OCI-LY7 (cell line): ENCODE measurements at regions not wholly inside any gene's neighbourhood (a gene's known extent, or its start where the extent isn't known, plus 50 kb on each side); places are given as distances from the start of the nearest gene placed in this dataset.

Experiments
- BruUV-seq: library from RNA; stranded (reverse); fragments of 400-500 nt; replicated peaks from 2 replicates; lab custom pipeline; 2021; lab: Mats Ljungman, UMichigan
- CTCF ChIA-PET: fragments of 300-600 bp; sonication (Branson Sonifier 250); formaldehyde crosslinking; loops from one replicate; lab custom pipeline; 2022; ENCODE audit warnings: antibody characterized with exemption; ENCODE audit not compliant: unreplicated experiment; lab: Charles Lee
- POLR2A ChIA-PET: fragments of 300-600 bp; sonication (Branson Sonifier 250); formaldehyde crosslinking; loops from one replicate; lab custom pipeline; 2022; ENCODE audit warnings: antibody characterized with exemption; lab: Charles Lee
- DNase-seq: peaks from one replicate; pipeline ENCODE4 v3.0.0-alpha.2; 2015; ENCODE audit warnings: low spot score
- H2AFZ ChIP-seq: fragments of 200-600 bp; sonication (generic), shearing (Covaris generic); 2 replicates; pipeline ENCODE4 v1.6.1; 2014; ENCODE audit warnings: mild to moderate bottlenecking, antibody characterized with exemption, low read length, moderate library complexity
- H3K27ac ChIP-seq: fragments of 200-600 bp; sonication (generic); 2 replicates; pipeline ENCODE4 v1.5.1; 2014; ENCODE audit warnings: mixed run types, low read depth, mild to moderate bottlenecking, moderate library complexity, low read length, inconsistent platforms; ENCODE audit not compliant: poor library complexity, severe bottlenecking
- H3K36me3 ChIP-seq: fragments of 200-600 bp; sonication (generic); 2 replicates; pipeline ENCODE4 v1.6.1; 2014; ENCODE audit warnings: mild to moderate bottlenecking, antibody characterized with exemption, low read length, moderate library complexity, mixed read lengths; ENCODE audit not compliant: insufficient read depth
- H3K4me1 ChIP-seq: fragments of 200-600 bp; sonication (generic); 2 replicates; pipeline ENCODE4 v1.5.1; 2014; ENCODE audit warnings: mild to moderate bottlenecking, low read length; ENCODE audit not compliant: insufficient read depth, poor library complexity, severe bottlenecking
- H3K4me2 ChIP-seq: fragments of 200-600 bp; sonication (generic); 2 replicates; pipeline ENCODE4 v1.6.1; 2014; ENCODE audit warnings: mild to moderate bottlenecking, low read length
- H3K4me3 ChIP-seq: fragments of 200-600 bp; sonication (generic); 2 replicates; pipeline ENCODE4 v1.5.1; 2014; ENCODE audit warnings: mild to moderate bottlenecking, low read depth, low read length; ENCODE audit not compliant: poor library complexity, severe bottlenecking
- H3K79me2 ChIP-seq: fragments of 200-600 bp; sonication (generic); 2 replicates; pipeline ENCODE4 v1.6.1; 2016; ENCODE audit warnings: low read depth, mild to moderate bottlenecking, low read length, moderate library complexity, mixed read lengths; ENCODE audit not compliant: insufficient read depth
- H3K9me2 ChIP-seq: fragments of 200-600 bp; sonication (generic); 2 replicates; pipeline ENCODE4 v1.6.1; 2016; ENCODE audit warnings: mild to moderate bottlenecking, low read length, mixed read lengths; ENCODE audit not compliant: insufficient read depth
- H3K9me3 ChIP-seq: fragments of 200-600 bp; sonication (generic); 2 replicates; pipeline ENCODE4 v1.6.1; 2014; ENCODE audit warnings: mild to moderate bottlenecking, mixed run types, low read length, mixed read lengths
- H4K20me1 ChIP-seq: fragments of 200-600 bp; sonication (generic); 2 replicates; pipeline ENCODE4 v1.6.1; 2014; ENCODE audit warnings: mild to moderate bottlenecking, antibody characterized with exemption, low read length, moderate library complexity, mixed read lengths; ENCODE audit not compliant: insufficient read depth
- CTCF ChIP-seq: fragments of 200-600 bp; sonication (generic); conservative IDR thresholded peaks from 2 replicates; pipeline ENCODE4 v1.5.1; 2014; ENCODE audit warnings: mild to moderate bottlenecking, antibody characterized with exemption, low read length, moderate library complexity, mixed read lengths
- EZH2phosphoT487 ChIP-seq: fragments of 200-600 bp; sonication (generic); IDR thresholded peaks from 2 replicates; pipeline ENCODE4 v1.6.1; 2018; ENCODE audit warnings: low read depth, borderline replicate concordance, mild to moderate bottlenecking, mixed run types, antibody characterized with exemption, low read length, moderate library complexity, mixed read lengths
- intact Hi-C: fragments of 100-400 bp; cut with micrococcal nuclease; formaldehyde crosslinking; loops from one replicate; pipeline ENCODE4 v1.10.0; 2022; ENCODE audit not compliant: unreplicated experiment

- no peaks in the 10 kb centered on the region for H3K9me2 ChIP-seq
- no peak overlapping the region for H3K4me3 ChIP-seq
- no peaks in the 10 kb centered on the region for H4K20me1 ChIP-seq
- TF ChIP-seq EZH2phosphoT487: no peak
- no TSS peak for BruUV-seq
- DNase-seq: no peak
- no peak overlapping the region for H3K27ac ChIP-seq
- ChIA-PET POLR2A (no interaction called here), CTCF (no interaction called here)
- no peaks in the 10 kb centered on the region for H3K79me2 ChIP-seq
- H2AFZ ChIP-seq: no peak overlapping the region
- intact Hi-C loops: no loop called here
- no peaks in the 10 kb centered on the region for H3K9me3 ChIP-seq
- H3K36me3 ChIP-seq: no peaks in the 10 kb centered on the region
- H3K4me1 ChIP-seq: no peaks in the 10 kb centered on the region
- no peak overlapping the region for H3K4me2 ChIP-seq
Measured at GRCh38 chr15:31558840-31559239, 232.2 kb downstream of the KLF13 start.

- no peaks in the 10 kb centered on the region for H4K20me1 ChIP-seq
- ChIA-PET POLR2A (no interaction called here), CTCF (no interaction called here)
- no peak overlapping the region for H3K27ac ChIP-seq
- H2AFZ ChIP-seq: no peak overlapping the region
- H3K4me2 ChIP-seq: no peak overlapping the region
- DNase-seq: no peak
- no peaks in the 10 kb centered on the region for H3K79me2 ChIP-seq
- H3K4me3 ChIP-seq: no peak overlapping the region
- no peak for TF ChIP-seq EZH2phosphoT487
- no peak for TF ChIP-seq CTCF
- H3K36me3 ChIP-seq: no peaks in the 10 kb centered on the region
- intact Hi-C loops: no loop called here
- H3K4me1 ChIP-seq: no peaks in the 10 kb centered on the region
- BruUV-seq: no TSS peak
- H3K9me3 ChIP-seq: no peaks in the 10 kb centered on the region
- H3K9me2 ChIP-seq: no peaks in the 10 kb centered on the region
Measured at GRCh38 chr15:31559786-31560185, 233.2 kb downstream of the KLF13 start.

- Histone ChIP-seq H3K79me2 (no peaks in the 10 kb centered on the region), H3K4me3 (no peak overlapping the region), H3K9me2 (no peaks in the 10 kb centered on the region), H3K4me2 (no peak overlapping the region), H3K36me3 (no peaks in the 10 kb centered on the region), H3K27ac (no peak overlapping the region), H3K9me3 (no peaks in the 10 kb centered on the region), H3K4me1 (no peaks in the 10 kb centered on the region), H2AFZ (no peak overlapping the region), H4K20me1 (no peaks in the 10 kb centered on the region)
- intact Hi-C loops: no loop called here
- no peak for DNase-seq
- TF ChIP-seq CTCF: no peak
- no peak for TF ChIP-seq EZH2phosphoT487
- ChIA-PET CTCF (no interaction called here), POLR2A (no interaction called here)
- BruUV-seq: no TSS peak
Measured at GRCh38 chr15:31560643-31561042, 234.0 kb downstream of the KLF13 start.
